Astrocyte (in vitro differentiated cells and primary cell): ENCODE measurements at regions not wholly inside any gene's neighbourhood (a gene's known extent, or its start where the extent isn't known, plus 50 kb on each side); places are given as distances from the start of the nearest gene placed in this dataset.
A peak's percentile ranks its signal among the peaks of the same experiment; 100 is the strongest.

Source experiments
- DNase-seq: peaks from one replicate; pipeline ENCODE4 v3.0.0-alpha.2; 2010; ENCODE audit warnings: low read depth
- FAIRE-seq: peaks from 2 replicates; lab custom pipeline; 2011; peaks lifted over from hg19 to GRCh38; lab: Jason Lieb, UNC
- H2AFZ ChIP-seq: 2 replicates; pipeline ENCODE4 v1.6.0; 2012; ENCODE audit warnings: low read depth, low read length, inconsistent platforms
- H3K27ac ChIP-seq: 2 replicates; pipeline ENCODE4 v1.5.1; 2011; ENCODE audit warnings: low read depth, low read length, inconsistent platforms
- H3K27me3 ChIP-seq: 2 replicates; pipeline ENCODE4 v1.6.0; 2011; ENCODE audit warnings: low read length, inconsistent platforms; ENCODE audit not compliant: insufficient read depth
- H3K36me3 ChIP-seq: 2 replicates; pipeline ENCODE4 v1.5.1; 2011; ENCODE audit warnings: low read length, inconsistent platforms; ENCODE audit not compliant: insufficient read depth
- H3K4me1 ChIP-seq: 2 replicates; pipeline ENCODE4 v1.5.1; 2011; ENCODE audit warnings: low read length, inconsistent platforms; ENCODE audit not compliant: insufficient read depth
- H3K4me2 ChIP-seq: 2 replicates; pipeline ENCODE4 v1.6.0; 2012; ENCODE audit warnings: low read length, inconsistent platforms
- H3K4me3 ChIP-seq: 2 replicates; pipeline ENCODE4 v1.5.1; 2011; ENCODE audit warnings: low read depth, mild to moderate bottlenecking, low read length, inconsistent platforms; ENCODE audit not compliant: insufficient read depth
- H3K79me2 ChIP-seq: 2 replicates; pipeline ENCODE4 v1.6.0; 2012; ENCODE audit warnings: mild to moderate bottlenecking, low read length, inconsistent platforms; ENCODE audit not compliant: insufficient read depth
- H3K9ac ChIP-seq: 2 replicates; pipeline ENCODE4 v1.6.0; 2012; ENCODE audit warnings: mild to moderate bottlenecking, low read length, inconsistent platforms
- H3K9me3 ChIP-seq: 2 replicates; pipeline ENCODE4 v1.5.1; 2012; ENCODE audit warnings: low read depth, mild to moderate bottlenecking, low read length, inconsistent platforms; ENCODE audit not compliant: insufficient read depth
- H4K20me1 ChIP-seq: 2 replicates; pipeline ENCODE4 v1.6.0; 2012; ENCODE audit warnings: low read length, inconsistent platforms; ENCODE audit not compliant: insufficient read depth
- H3K27ac Mint-ChIP-seq: one replicate; pipeline ENCODE4 v1.8.0; 2021; ENCODE audit warnings: mild to moderate bottlenecking, mixed read lengths; ENCODE audit not compliant: unreplicated experiment
- H3K27me3 Mint-ChIP-seq: one replicate; pipeline ENCODE4 v1.8.0; 2021; ENCODE audit warnings: low read depth, mixed read lengths; ENCODE audit not compliant: unreplicated experiment
- H3K36me3 Mint-ChIP-seq: one replicate; pipeline ENCODE4 v1.8.0; 2021; ENCODE audit warnings: low read depth, mixed read lengths; ENCODE audit not compliant: unreplicated experiment
- H3K4me1 Mint-ChIP-seq: one replicate; pipeline ENCODE4 v1.8.0; 2021; ENCODE audit warnings: low read depth, mixed read lengths; ENCODE audit not compliant: unreplicated experiment
- H3K4me3 Mint-ChIP-seq: one replicate; pipeline ENCODE4 v1.8.0; 2021; ENCODE audit warnings: mild to moderate bottlenecking, moderate library complexity, mixed read lengths; ENCODE audit not compliant: unreplicated experiment
- H3K9me3 Mint-ChIP-seq: one replicate; pipeline ENCODE4 v1.8.0; 2021; ENCODE audit warnings: mild to moderate bottlenecking, mixed read lengths; ENCODE audit not compliant: unreplicated experiment
- EZH2 ChIP-seq: IDR thresholded peaks from 2 replicates; pipeline ENCODE4 v1.6.1; 2012; ENCODE audit warnings: mild to moderate bottlenecking, low read length, inconsistent platforms; ENCODE audit not compliant: insufficient read depth
- TF ChIP-seq, protein P1 (sequence below): IDR thresholded peaks from 2 replicates; pipeline ENCODE4 v1.5.1; 2011; ENCODE audit warnings: low read depth, mild to moderate bottlenecking, inconsistent platforms, low read length, moderate library complexity; ENCODE audit not compliant: insufficient read depth

DNA sequence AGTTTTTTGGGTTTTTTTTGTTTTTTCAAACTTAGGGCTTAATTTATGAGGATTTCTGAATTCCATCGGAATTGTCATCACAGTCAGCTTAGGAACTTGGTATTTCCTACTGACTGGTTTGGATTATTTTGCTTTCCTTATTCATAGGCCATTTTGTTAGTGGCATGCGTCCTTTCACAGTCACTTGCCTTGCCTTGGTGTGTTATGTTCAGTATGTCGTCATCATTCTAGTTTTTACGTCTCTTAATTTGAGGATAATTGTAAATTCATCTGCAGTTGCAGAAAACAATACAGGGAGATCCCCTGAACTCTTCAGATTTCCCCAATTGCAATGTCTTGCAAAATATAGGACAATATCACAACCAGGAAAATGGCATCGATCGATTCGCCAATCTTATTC is 485.3 kb downstream of the CBLN2 start:
- Histone ChIP-seq H3K27ac (no peak overlapping the region), H3K9ac (no peak overlapping the region), H3K36me3 (no peaks in the 10 kb centered on the region), H3K9me3 (no peaks in the 10 kb centered on the region), H3K4me3 (no peak overlapping the region), H3K4me1 (no peaks in the 10 kb centered on the region), H3K4me2 (no peak overlapping the region), H2AFZ (no peak overlapping the region), H4K20me1 (no peaks in the 10 kb centered on the region), H3K79me2 (no peaks in the 10 kb centered on the region), H3K27me3 (no peaks in the 10 kb centered on the region)
- no peak for FAIRE-seq
- Mint-ChIP-seq H3K36me3 (no peaks in the 10 kb centered on the region), H3K4me3 (no peak overlapping the region), H3K9me3 (no peaks in the 10 kb centered on the region), H3K4me1 (no peaks in the 10 kb centered on the region), H3K27me3 (no peaks in the 10 kb centered on the region), H3K27ac (no peak overlapping the region)
- DNase-seq = no peak
- no peak for TF ChIP-seq EZH2
- TF ChIP-seq, protein P1, sequence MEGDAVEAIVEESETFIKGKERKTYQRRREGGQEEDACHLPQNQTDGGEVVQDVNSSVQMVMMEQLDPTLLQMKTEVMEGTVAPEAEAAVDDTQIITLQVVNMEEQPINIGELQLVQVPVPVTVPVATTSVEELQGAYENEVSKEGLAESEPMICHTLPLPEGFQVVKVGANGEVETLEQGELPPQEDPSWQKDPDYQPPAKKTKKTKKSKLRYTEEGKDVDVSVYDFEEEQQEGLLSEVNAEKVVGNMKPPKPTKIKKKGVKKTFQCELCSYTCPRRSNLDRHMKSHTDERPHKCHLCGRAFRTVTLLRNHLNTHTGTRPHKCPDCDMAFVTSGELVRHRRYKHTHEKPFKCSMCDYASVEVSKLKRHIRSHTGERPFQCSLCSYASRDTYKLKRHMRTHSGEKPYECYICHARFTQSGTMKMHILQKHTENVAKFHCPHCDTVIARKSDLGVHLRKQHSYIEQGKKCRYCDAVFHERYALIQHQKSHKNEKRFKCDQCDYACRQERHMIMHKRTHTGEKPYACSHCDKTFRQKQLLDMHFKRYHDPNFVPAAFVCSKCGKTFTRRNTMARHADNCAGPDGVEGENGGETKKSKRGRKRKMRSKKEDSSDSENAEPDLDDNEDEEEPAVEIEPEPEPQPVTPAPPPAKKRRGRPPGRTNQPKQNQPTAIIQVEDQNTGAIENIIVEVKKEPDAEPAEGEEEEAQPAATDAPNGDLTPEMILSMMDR = no peak

DNA sequence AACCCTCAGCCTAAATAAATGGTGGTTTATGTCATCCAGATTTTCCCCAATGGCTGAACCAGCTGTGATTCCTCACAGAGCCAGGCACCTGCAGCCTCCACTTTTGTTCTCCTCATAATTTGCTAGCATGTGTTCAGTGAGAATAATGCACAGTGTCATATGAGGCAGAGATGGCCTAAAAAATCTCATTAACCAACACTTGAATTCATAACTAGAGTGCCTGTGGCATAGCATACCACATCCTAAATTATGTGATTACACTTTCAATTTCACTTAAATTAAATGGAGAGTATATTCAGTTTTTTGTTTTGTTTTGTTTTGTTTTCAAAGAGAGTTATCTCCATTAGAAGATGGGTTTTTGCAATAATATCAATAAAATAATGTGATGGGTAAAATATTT is 488.0 kb downstream of the CBLN2 start:
- no peak overlapping the region for H3K27ac ChIP-seq
- no peaks in the 10 kb centered on the region for H3K4me1 ChIP-seq
- no peaks in the 10 kb centered on the region for H3K27me3 ChIP-seq
- H2AFZ ChIP-seq = no peak overlapping the region
- no peaks in the 10 kb centered on the region for H3K36me3 Mint-ChIP-seq
- no peaks in the 10 kb centered on the region for H3K9me3 Mint-ChIP-seq
- H3K4me2 ChIP-seq = no peak overlapping the region
- no peak overlapping the region for H3K27ac Mint-ChIP-seq
- no peaks in the 10 kb centered on the region for H4K20me1 ChIP-seq
- no peak overlapping the region for H3K4me3 Mint-ChIP-seq
- DNase-seq = no peak
- H3K4me1 Mint-ChIP-seq = no peaks in the 10 kb centered on the region
- no peaks in the 10 kb centered on the region for H3K27me3 Mint-ChIP-seq
- no peaks in the 10 kb centered on the region for H3K79me2 ChIP-seq
- no peak overlapping the region for H3K4me3 ChIP-seq
- H3K36me3 ChIP-seq = no peaks in the 10 kb centered on the region
- no peak for FAIRE-seq
- no peaks in the 10 kb centered on the region for H3K9me3 ChIP-seq
- TF ChIP-seq EZH2 = no peak
- TF ChIP-seq, protein P1 = no peak
- H3K9ac ChIP-seq = no peak overlapping the region

DNA sequence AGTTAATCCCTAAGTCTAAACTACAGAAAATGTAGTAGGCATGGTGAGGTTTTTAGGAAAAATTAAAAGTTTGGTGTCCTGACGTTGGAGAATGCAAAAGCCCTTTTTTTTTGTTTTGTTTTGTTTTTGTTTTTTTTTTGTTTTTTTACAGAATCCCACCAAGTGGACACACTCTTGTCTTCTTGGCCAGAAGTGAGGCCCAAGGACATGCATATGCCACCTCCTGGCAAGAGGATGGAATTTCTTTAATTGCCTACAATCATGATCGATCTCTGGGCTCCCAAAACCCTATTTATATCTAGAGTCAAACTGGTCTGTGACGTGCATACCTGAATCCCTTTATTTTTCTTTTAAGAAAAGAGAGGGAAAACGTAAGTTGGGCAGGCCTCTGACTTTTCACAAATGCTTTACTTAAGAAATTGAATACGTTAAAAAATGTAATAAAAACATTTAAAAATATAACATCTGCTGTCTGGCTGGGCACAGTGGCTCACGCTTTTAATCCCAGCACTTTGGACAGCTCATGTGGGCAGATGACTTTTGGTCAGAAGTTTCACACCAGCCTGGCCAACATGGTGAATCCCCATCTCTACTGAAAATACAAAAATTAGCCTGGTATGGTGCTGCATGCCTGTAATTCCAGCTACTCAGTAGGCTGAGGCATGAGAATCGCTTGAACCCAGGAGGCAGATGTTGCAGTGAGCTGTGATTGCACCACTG is 502.7 kb downstream of the CBLN2 start:
- H3K79me2 ChIP-seq = no peaks in the 10 kb centered on the region
- H3K27ac ChIP-seq = no peak overlapping the region
- no peaks in the 10 kb centered on the region for H3K36me3 ChIP-seq
- no peaks in the 10 kb centered on the region for H3K27me3 Mint-ChIP-seq
- no peaks in the 10 kb centered on the region for H3K4me1 ChIP-seq
- peaks cover 2% of the 10 kb centered on the region for H3K9me3 Mint-ChIP-seq
- no peak overlapping the region for H3K4me3 ChIP-seq
- FAIRE-seq (no peak), DNase-seq (no peak)
- H3K4me2 ChIP-seq = no peak overlapping the region
- no peaks in the 10 kb centered on the region for H3K36me3 Mint-ChIP-seq
- no peak overlapping the region for H2AFZ ChIP-seq
- no peak overlapping the region for H3K4me3 Mint-ChIP-seq
- H3K27ac Mint-ChIP-seq = no peak overlapping the region
- no peaks in the 10 kb centered on the region for H3K4me1 Mint-ChIP-seq
- H3K9ac ChIP-seq = no peak overlapping the region
- TF ChIP-seq EZH2 = no peak
- TF ChIP-seq, protein P1 = peak; percentile 2
- H3K9me3 ChIP-seq = no peaks in the 10 kb centered on the region
- H4K20me1 ChIP-seq = no peaks in the 10 kb centered on the region
- H3K27me3 ChIP-seq = no peaks in the 10 kb centered on the region
